ENCODE measurements at regions not wholly inside any gene's neighbourhood (a gene's known extent, or its start where the extent isn't known, plus 50 kb on each side); places are given as distances from the start of the nearest gene placed in this dataset.

DNA sequence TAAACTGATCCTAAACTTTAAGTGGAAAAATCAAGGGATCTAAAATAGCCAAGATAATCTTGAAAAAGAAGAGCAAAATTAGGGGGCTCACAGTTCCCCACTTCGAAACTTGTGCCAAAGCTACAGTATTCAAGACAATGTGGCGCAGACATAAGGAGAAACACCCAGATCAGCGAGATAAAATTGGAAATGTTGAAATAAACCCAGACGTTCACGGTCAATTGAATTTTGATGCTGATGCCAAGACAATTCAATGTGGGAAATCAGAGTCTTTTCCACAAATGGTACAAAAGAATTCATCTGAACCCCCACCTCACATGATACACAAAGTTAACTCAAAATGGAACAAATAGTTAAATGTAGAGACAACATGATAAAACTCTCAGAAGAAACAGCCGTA is 601.6 kb downstream of the BRD1 start:
- TF ChIP-seq, protein P1, sequence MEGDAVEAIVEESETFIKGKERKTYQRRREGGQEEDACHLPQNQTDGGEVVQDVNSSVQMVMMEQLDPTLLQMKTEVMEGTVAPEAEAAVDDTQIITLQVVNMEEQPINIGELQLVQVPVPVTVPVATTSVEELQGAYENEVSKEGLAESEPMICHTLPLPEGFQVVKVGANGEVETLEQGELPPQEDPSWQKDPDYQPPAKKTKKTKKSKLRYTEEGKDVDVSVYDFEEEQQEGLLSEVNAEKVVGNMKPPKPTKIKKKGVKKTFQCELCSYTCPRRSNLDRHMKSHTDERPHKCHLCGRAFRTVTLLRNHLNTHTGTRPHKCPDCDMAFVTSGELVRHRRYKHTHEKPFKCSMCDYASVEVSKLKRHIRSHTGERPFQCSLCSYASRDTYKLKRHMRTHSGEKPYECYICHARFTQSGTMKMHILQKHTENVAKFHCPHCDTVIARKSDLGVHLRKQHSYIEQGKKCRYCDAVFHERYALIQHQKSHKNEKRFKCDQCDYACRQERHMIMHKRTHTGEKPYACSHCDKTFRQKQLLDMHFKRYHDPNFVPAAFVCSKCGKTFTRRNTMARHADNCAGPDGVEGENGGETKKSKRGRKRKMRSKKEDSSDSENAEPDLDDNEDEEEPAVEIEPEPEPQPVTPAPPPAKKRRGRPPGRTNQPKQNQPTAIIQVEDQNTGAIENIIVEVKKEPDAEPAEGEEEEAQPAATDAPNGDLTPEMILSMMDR (conservative IDR thresholded peaks at IDR 0.05; ENCODE audit: low read depth, low read length), result no peak
- no peak for TF ChIP-seq EZH2phosphoT487 (IDR thresholded peaks at IDR 0.05; ENCODE audit: borderline replicate concordance, low read length)

Measured in PC-3 (cell line).